GM19397 (cell line): ENCODE measurements at regions not wholly inside any gene's neighbourhood (a gene's known extent, or its start where the extent isn't known, plus 50 kb on each side); places are given as distances from the start of the nearest gene placed in this dataset.
"Not testable (repeated sequence)": the region's sequence is repeated elsewhere in the genome, so short reads cannot be mapped to it uniquely, and the experiment has no call there.

Source experiments
- ATAC-seq: cut with Tn5 transposase; IDR thresholded peaks from one replicate; pipeline ENCODE4 v1.9.1; 2021; ENCODE audit warnings: mild to moderate bottlenecking, moderate library complexity; ENCODE audit not compliant: unreplicated experiment

DNA sequence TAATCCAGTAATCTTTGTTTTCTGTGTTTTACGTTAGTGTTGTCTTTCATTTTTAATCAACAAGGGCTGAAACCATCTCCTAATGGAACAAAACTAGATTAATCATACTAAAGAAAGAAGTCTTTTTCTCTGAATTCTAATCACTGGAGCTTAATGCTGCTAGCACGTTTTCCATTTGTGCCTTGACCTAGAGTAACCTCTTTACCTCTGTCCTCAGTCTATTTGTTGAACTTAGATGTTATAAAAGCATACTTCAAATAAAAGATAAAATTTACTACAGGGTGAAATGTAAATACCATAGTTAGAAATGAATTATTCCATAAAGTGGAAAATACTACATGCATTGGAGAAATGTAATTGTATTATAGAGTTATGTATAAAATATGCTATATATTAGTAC, 207.1 kb downstream of the NKX6-1 start:
- no peak for ATAC-seq

DNA sequence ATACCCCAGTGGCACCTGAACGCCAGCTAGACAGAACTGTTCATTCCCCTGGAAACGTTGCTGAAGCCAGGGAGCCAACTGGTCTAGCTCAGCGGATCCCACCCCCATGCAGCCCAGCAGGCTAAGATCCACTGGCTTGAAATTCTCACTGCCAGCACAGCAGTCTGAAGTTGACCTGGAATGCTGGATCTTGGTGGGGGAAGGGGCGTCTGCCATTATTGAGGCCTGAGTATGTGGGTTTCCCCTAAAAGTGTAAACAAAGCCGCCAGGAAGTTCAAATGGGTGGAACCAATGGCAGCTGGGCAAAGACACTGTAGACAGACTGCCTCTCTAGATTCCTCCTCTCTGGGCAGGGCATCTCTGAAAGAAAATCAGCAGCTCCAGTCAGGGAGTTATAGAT, 213.0 kb downstream of the NKX6-1 start:
- ATAC-seq: no peak

DNA sequence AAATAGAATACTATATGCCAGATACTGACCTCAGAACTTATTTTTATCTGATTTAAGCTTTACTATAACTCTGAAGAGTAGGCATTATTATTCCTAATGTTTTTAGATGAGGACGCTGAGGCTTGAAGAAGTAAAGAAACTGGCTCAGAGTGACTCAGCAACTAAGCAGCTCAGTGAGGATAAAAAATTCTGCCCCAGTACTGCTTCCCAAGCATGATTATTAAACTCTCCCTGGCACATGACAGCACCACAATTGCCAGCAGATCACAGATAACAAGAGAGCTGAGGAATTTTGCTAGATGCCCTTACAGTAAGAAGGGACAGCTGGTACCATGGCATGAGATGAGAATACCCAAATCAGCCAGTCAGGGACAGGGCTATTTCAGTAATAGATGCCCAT, 219.4 kb downstream of the NKX6-1 start:
- no peak for ATAC-seq

DNA sequence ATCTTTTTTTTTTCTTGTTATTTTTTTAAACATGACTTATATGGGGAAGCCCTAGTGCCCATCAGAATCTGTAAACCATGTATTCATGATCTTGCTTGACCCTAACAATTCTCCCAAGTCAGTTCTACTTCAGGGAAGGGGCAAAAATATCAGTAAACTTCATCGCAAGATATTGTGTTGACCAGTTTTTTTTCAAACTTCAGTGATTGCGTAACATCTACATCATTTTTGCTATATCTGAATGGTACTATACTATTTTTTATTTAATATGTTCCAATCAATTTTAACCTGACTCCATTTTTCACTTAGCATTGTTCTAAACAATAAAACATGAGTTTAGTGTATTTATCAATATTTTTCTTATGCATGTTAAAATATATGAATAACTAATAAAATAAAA, 221.2 kb downstream of the NKX6-1 start:
- no peak for ATAC-seq

DNA sequence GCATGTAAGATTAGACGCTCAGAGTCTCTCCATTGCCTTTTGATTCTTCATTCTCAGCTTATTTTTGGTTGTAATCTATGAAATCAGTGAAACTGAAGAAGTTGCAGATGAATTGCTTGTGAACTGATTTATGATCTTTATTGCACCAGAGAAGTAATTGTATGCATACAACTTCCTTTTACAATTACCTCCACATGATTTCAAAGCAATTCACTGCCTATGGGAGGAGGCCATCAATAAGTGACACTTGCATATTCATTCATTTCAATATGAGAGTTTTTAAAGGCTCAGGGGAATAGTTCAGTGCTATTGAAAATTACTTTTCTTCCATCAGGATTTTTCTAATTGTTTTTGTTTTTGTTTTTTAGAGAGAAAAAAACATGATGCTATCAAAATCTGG, 222.3 kb downstream of the NKX6-1 start:
- ATAC-seq: no peak

DNA sequence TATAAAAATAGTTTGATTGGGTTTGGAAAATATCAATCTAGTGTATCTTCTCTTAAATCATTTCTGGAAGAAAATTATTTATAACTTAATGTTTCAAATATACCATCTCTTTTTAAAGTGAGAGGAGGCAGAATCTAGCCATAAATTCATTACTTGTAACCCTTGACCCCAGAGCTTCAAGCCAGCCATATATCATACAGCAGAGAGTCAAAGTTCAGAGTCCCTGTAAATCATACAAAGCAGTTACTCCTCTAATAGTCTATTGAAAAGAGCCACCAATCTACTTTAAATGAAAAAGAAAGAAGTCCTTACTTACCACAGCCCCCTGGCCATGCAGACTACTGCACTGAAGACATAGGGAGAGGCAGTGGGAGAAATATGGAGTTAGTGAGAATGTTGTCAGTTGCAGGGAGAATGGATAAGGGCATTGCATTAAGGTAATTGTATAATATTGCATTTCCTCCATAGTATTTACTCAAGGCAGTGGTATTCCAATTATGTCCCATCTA, 229.5 kb downstream of the NKX6-1 start:
- ATAC-seq: no peak

DNA sequence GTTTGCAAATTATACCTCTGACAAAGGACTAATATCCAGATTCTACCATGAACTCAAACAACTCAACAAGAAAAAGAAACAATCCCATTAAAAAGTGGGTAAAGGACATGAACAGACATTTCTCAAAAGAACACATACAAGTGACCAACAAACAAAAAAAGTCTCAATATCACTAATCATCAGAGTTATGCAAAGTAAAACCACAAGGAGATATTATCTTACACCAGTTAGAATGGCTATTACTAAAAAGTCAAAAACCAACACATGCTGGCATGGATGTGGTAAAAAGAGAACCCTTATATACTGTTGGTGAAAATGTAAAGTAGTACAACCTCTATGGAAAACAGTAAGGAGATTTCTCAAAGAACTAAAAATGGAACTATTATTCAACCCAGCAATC, 234.4 kb downstream of the NKX6-1 start:
- ATAC-seq: no peak

DNA sequence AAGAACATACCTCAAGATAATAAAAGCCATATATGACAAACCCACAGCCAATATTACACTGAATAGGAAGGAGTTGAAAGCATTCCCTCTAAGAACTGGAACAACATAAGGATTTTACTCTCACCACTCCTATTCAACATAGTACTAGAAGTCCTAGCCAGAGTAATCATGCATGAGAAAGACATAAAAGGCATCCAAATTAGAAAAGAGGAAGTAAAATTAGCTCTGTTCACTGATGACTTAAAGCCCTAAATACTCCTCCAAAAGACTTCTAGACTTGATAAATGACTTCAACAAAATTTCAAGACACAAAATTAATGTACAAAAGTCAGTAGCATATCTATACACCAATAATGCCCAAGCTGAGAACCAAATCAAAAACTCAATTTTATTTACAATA, 235.7 kb downstream of the NKX6-1 start:
- ATAC-seq: no peak

DNA sequence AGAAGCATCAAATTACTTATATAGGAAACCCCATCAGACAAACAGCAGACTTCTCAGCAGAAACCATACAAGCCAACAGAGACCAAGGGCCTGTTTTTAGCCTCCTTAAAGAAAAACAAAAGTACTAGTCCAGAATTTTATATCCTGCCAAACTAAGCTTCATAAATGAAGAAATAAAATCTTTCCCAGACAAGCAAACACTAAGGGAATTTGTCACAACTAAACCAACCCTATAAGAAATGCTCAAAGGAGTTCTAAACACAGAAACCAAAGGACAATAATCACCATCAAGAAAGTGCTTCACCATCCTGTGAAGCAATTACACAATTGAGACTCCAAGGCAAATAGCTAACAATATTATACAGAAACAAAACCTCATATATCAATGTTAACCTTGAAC, 238.6 kb downstream of the NKX6-1 start:
- ATAC-seq: no peak

DNA sequence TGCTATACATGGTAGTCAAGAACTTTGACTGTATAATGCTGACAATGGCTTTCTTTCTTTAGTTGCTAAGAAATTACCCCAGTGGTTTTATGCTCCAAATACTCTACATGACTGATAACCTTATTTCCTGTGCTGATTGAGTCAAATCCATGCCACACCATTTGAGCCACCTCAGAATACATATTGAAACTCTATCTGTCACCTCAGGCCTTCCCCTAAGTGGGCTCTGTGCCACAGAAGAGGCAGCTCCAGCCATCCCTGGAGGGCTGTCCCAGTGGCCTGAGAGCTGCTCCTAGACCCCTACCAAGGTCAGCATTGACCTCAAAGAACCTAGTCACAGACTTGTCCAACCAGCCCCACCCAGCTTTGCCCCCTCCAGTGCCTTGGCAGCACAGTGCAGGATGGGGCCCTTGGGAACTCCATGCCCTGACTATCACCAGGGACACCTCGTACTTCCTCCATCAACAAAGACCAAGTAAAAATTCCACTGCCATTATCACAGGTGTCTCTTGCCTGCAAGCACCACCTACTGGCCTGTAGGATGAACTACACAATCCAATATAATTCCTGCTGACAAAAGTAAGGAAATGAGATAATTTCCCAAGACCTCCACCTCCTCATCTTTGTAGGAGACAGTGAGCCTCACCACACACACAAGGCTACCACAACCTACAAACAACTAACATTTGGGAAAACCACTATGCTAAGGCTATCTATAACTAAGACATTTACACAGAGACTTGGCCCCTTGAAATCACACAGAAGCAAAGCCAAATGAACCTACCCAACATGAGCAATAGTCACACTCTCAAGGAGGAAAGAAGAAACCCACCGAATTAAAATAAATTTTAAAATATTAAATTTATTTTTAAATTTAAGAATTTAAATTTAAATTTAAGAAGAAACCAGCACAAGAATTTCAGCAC, 239.9 kb downstream of the NKX6-1 start:
- ATAC-seq: peak; percentile 87

DNA sequence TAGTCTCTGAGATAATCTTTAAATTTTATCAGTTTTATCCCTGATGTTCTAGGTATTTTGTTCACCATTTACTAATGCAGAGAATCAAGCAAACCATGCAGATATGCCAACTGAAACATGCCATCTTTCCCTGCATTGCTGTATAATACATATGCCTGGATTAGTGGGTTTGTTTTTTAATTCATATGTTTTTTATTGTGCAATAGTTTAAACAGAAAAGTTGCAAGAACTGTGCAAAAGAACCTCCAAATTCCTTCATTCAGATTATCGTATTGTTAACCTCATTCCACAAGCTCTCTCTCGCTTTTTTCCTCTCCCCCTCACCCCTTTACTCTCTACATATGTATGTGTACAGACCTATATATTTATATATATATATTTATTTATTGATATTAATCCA, 244.6 kb downstream of the NKX6-1 start:
- no peak for ATAC-seq

DNA sequence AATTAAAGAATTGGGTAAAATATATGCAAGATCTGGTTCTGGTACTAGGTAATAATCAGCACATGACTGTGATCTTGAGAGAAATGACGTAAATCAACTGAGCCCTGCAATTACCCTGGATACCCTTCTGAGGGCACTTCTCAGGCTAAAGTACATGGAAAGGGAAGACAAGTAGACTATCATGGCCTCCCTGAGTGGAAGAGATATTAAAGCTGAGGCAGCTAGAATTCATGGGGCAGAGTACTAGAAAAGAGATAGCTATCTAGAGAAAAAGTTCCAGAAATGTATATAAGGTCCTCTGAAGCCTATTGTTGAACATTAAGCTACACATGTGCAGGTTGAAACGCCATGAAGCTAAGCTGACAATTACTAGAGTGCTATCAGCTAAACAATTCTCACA, 249.6 kb downstream of the NKX6-1 start:
- no peak for ATAC-seq

DNA sequence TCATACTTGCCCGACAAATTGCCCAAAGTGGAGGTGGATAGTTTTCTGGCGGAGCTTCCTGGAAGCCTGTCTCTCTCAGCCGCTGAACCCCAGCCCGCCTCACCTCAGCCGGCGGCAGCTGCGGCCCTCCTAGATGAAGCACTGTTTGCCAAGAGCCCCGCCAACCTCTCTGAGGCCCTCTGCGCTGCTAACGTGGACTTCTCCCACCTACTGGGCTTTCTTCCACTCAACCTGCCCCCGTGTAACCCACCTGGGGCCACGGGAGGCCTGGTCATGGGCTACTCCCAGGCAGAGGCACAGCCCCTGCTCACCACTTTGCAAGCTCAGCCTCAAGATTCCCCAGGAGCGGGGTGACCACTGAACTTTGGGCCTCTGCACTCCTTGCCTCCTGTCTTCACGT, 254.1 kb downstream of the NKX6-1 start:
- not testable (repeated sequence) for ATAC-seq

DNA sequence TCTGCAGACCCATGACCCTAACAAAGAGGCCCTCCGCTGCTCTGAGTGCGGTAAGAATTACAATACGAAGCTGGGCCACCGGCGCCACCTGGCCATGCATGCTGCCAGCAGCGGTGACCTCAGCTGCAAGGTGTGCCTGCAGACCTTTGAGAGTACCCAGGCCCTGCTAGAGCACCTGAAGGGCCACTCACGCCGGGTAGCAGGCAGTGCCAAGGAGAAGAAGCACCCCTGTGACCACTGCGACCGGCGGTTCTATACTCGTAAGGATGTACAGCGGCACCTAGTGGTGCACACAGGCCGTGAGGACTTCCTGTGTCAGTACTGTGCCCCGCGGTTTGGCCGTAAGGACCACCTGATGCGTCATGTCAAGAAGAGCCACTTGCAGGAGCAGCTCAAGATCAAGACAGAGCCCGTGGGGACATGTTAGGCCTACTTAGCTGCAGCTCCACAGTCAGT, 254.7 kb downstream of the NKX6-1 start:
- not testable (repeated sequence) for ATAC-seq

DNA sequence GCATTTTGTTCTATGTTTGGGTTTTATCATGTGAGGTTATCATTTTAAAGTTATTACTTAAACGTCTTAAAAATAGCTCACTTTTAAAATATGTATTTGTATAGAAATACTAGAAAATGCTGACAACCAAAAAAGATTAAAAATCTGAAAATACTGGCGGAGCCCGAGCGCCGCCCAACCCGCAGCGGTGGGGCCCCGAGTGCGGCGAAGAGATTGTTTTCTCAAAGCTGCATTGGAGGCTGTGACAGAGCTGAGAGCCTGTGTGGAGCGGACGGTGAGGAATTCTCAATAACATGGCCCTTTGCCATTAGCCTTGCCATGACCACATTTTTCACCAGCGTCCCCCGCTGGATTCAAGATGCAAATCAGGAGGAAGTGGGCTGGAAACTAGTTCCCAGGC, 255.4 kb downstream of the NKX6-1 start:
- no peak for ATAC-seq

DNA sequence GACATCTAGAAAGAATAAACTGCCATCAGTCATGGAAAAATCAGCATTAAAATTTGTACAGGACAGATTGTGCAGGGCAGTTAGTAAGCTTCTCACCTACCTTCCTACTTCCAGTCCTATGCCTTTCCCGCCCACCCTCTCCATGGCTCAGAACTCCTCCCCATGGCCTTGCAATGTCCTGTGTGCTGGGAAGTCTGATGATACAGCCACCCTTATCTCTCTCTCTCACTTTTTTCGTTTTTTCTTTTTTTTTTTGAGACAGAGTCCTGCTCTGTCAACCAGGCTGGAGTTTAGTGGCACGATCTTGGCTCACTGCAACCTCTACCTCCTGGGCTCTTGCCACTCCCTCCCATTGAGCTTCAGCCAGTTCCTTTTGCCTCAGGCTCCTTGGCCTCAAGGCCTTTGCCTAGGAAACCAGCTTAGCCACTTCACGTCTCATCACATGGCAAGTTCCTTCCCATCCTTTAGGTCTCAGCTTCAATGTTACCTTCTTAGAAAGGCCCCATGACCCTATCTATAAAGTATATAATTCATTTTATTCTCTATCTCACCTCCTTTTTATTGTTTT, 259.7 kb downstream of the NKX6-1 start:
- ATAC-seq: no peak

DNA sequence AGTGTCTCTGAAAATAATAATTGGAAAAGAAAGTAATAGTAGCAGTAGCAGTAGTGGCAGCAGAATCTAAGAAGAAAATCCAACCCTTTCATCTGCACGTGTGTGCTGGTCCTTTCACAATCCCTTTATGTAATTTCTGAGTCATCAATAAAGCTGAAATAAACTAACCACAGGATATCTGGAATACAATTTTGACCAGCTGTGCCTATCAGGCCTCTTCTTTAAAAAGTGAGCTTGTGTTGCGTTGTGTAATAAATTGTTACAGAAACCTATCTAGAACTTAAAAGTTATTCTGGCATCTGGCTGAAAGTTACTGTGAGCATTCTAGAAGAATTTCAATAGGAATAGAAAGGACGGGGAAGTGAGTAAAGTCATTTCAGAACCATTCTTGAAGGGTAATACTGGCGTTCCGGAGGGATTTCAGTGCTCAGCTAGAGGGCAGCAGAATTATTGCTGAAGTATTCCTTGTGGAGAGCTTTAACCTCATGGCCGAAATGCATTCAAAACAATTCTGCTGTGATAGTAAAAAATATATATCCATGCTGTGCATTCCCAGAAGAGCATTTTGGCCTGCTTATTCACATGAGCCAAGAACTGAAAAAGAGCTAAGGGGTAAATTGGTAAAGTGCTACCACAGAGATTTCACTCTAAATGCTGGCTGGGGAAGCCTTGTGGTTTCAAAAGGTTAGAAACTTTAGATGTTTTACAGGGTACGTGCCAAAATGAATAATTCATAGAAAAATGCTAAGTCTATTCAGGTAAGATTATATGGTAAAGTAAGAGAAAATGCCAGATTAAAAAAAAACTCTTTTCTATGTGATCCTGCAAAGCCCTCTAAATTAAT, 260.6 kb downstream of the NKX6-1 start:
- ATAC-seq: no peak

DNA sequence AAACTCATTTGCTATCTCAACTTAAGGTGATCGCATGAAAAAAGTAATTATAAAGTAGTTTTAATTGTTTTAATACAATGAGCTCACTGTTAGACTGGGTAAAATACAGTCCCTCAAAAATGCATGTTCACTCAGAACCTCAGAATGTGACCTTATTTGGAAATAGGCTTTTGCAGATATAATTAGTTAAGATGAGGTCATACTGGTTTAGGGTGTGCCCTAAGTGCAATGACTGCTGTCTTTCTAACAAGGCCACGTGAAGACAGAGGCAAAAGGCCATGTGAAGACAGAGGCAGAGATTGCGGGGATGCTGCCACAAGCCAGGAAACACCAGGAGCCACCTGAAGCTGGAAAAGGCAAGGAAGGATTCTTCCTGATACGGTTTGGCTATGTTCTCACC, 262.1 kb downstream of the NKX6-1 start:
- no peak for ATAC-seq

DNA sequence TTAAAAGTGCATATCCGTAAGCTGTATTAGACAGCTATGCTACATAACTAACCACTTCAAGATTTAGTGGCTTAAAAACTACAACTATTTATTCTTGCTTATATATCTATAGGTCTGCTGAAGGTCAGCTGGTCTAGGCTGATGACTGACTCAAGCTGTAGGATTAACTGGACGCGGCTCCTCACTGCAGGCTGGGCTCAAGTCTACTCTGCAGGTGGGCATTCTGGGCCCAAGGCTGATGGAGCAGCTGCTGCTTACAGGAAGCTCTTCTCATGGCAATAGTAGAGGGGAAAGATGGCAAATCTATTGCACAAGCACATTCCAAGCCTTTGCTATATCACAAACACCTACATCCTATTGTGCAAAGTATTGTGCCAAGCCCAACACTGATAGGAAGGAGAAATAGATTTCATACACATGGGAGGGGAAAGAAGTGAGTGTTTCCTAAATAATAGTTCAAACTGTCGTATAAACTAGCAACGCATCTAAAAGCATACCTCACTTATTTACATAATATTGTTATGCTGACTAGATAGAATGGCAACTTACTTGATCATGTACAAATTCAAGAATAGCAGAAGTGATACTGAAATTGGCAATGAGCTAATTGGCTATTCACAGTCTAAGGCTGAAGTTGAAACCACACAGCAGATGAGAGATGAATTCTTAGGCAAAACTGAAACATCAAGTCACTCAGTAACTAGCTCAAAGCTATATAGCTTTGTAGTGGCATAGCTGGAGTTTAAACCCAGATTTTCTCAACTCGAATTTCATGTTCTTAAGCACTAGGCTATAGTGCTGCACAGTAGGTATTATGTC, 263.8 kb downstream of the NKX6-1 start:
- ATAC-seq: peak; percentile 99

DNA sequence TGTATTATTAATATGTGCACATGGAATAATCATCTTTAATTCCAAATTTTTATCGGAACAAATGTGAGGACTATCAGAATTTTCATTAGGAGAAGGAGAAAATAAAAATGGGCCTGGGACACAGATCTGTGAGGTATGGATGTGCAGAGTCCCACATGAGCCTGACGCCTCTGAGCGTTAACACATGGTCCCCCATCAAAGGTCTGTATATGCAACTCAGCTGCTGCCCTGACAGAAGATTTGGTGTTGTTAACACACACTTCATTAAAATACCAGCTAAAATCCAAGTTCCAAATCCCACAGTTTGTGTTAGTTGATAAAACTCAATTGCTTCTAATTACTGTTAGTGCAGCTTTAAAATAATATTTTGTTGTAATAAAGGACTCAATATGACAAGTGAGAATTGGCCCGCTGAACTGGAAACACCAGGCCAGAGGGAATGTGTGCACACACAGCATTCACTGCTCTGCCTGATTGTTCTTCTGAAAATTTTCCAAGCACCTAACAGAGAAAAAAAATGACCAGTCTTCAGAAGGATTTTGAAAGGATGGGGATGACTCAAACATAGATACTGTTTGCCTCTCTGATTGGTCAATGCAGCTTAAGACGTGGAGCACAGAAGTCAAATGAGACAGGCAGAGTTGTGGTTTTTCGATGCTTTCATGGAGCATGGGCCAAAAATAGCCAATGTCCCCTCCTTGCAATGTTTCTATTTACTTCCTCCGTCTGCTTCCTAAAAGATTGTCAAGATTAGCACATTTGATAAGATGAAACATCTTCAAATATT, 266.6 kb downstream of the NKX6-1 start:
- no peak for ATAC-seq
